C4-2B (cell line): ENCODE measurements at regions not wholly inside any gene's neighbourhood (a gene's known extent, or its start where the extent isn't known, plus 50 kb on each side); places are given as distances from the start of the nearest gene placed in this dataset.

Experiments
- CTCF ChIP-seq: fragments of 450-650 bp; conservative IDR thresholded peaks from 2 replicates; pipeline ENCODE4 v1.5.1; 2017; ENCODE audit warnings: mild to moderate bottlenecking
- ZFX ChIP-seq: fragments of 450-650 bp; IDR thresholded peaks from 2 replicates; pipeline ENCODE4 v1.6.1; 2017

- no peak for TF ChIP-seq CTCF
- TF ChIP-seq ZFX, result no peak
Observed at GRCh38 chr15:25241241-25241801, 197.5 kb downstream of the UBE3A start.
